ENCODE measurements at regions not wholly inside any gene's neighbourhood (a gene's known extent, or its start where the extent isn't known, plus 50 kb on each side); places are given as distances from the start of the nearest gene placed in this dataset.

GRCh38 chr17:71919186-71919585 is 201.6 kb upstream of the SOX9 start:
- Histone ChIP-seq H3K27me3 (ENCODE audit: control insufficient read depth, insufficient read depth, low read length) (no peaks in the 10 kb centered on the region), H3K4me3 (ENCODE audit: low read length) (no peak overlapping the region), H3K27ac (ENCODE audit: low read length) (no peak overlapping the region), H3K4me1 (ENCODE audit: control insufficient read depth, insufficient read depth, low read length) (no peaks in the 10 kb centered on the region), H3K9me3 (ENCODE audit: control insufficient read depth, insufficient read depth, low read length) (no peaks in the 10 kb centered on the region), H3K36me3 (ENCODE audit: control insufficient read depth, insufficient read depth, low read length) (no peaks in the 10 kb centered on the region)
- WGBS (ENCODE audit: insufficient coverage, insufficient read length): no CpG with 5 or more reads among the region's 2 CpGs
- no peak for DNase-seq (ENCODE audit: low read depth, low spot score)

- DNase-seq (ENCODE audit: low read depth, low spot score): no peak
- Histone ChIP-seq H3K4me1 (ENCODE audit: control insufficient read depth, insufficient read depth, low read length) (no peaks in the 10 kb centered on the region), H3K27ac (ENCODE audit: low read length) (no peak overlapping the region), H3K9me3 (ENCODE audit: control insufficient read depth, insufficient read depth, low read length) (no peaks in the 10 kb centered on the region), H3K36me3 (ENCODE audit: control insufficient read depth, insufficient read depth, low read length) (no peaks in the 10 kb centered on the region), H3K27me3 (ENCODE audit: control insufficient read depth, insufficient read depth, low read length) (no peaks in the 10 kb centered on the region), H3K4me3 (ENCODE audit: low read length) (no peak overlapping the region)
- no CpG with 5 or more reads among the region's 7 CpGs for WGBS (ENCODE audit: insufficient coverage, insufficient read length)
Observed at GRCh38 chr17:71919896-71920295, 200.9 kb upstream of the SOX9 start.

GRCh38 chr17:71921796-71922195 is 199.0 kb upstream of the SOX9 start:
- Histone ChIP-seq H3K27me3 (ENCODE audit: control insufficient read depth, insufficient read depth, low read length) (no peaks in the 10 kb centered on the region), H3K36me3 (ENCODE audit: control insufficient read depth, insufficient read depth, low read length) (no peaks in the 10 kb centered on the region), H3K4me1 (ENCODE audit: control insufficient read depth, insufficient read depth, low read length) (no peaks in the 10 kb centered on the region), H3K27ac (ENCODE audit: low read length) (no peak overlapping the region), H3K4me3 (ENCODE audit: low read length) (no peak overlapping the region), H3K9me3 (ENCODE audit: control insufficient read depth, insufficient read depth, low read length) (no peaks in the 10 kb centered on the region)
- no CpG with 5 or more reads among the region's 2 CpGs for WGBS (ENCODE audit: insufficient coverage, insufficient read length)
- no peak for DNase-seq (ENCODE audit: low read depth, low spot score)

GRCh38 chr17:71922439-71922838 is 198.4 kb upstream of the SOX9 start:
- Histone ChIP-seq H3K27ac (ENCODE audit: low read length) (no peak overlapping the region), H3K9me3 (ENCODE audit: control insufficient read depth, insufficient read depth, low read length) (no peaks in the 10 kb centered on the region), H3K4me1 (ENCODE audit: control insufficient read depth, insufficient read depth, low read length) (no peaks in the 10 kb centered on the region), H3K36me3 (ENCODE audit: control insufficient read depth, insufficient read depth, low read length) (no peaks in the 10 kb centered on the region), H3K27me3 (ENCODE audit: control insufficient read depth, insufficient read depth, low read length) (no peaks in the 10 kb centered on the region), H3K4me3 (ENCODE audit: low read length) (no peak overlapping the region)
- no peak for DNase-seq (ENCODE audit: low read depth, low spot score)

GRCh38 chr17:71926746-71927398 is 193.9 kb upstream of the SOX9 start:
- H3K9me3 ChIP-seq (ENCODE audit: control insufficient read depth, insufficient read depth, low read length): no peaks in the 10 kb centered on the region
- WGBS (ENCODE audit: insufficient coverage, insufficient read length): no CpG with 5 or more reads among the region's 5 CpGs
- H3K4me3 ChIP-seq (ENCODE audit: low read length): no peak overlapping the region
- H3K27me3 ChIP-seq (ENCODE audit: control insufficient read depth, insufficient read depth, low read length): no peaks in the 10 kb centered on the region
- H3K36me3 ChIP-seq (ENCODE audit: control insufficient read depth, insufficient read depth, low read length): no peaks in the 10 kb centered on the region
- DNase-seq (ENCODE audit: low read depth, low spot score): no peak
- H3K27ac ChIP-seq (ENCODE audit: low read length): no peak overlapping the region
- no peaks in the 10 kb centered on the region for H3K4me1 ChIP-seq (ENCODE audit: control insufficient read depth, insufficient read depth, low read length)

- DNase-seq (ENCODE audit: low read depth, low spot score): no peak
Observed at GRCh38 chr17:71933306-71933705, 187.5 kb upstream of the SOX9 start.

GRCh38 chr17:71934520-71934919 is 186.3 kb upstream of the SOX9 start:
- no peak overlapping the region for H3K27ac ChIP-seq (ENCODE audit: low read length)
- no peaks in the 10 kb centered on the region for H3K4me1 ChIP-seq (ENCODE audit: control insufficient read depth, insufficient read depth, low read length)
- H3K27me3 ChIP-seq (ENCODE audit: control insufficient read depth, insufficient read depth, low read length): no peaks in the 10 kb centered on the region
- DNase-seq (ENCODE audit: low read depth, low spot score): no peak
- no peak overlapping the region for H3K4me3 ChIP-seq (ENCODE audit: low read length)
- H3K36me3 ChIP-seq (ENCODE audit: control insufficient read depth, insufficient read depth, low read length): no peaks in the 10 kb centered on the region
- WGBS (ENCODE audit: insufficient coverage, insufficient read length): no CpG with 5 or more reads among the region's 2 CpGs
- no peaks in the 10 kb centered on the region for H3K9me3 ChIP-seq (ENCODE audit: control insufficient read depth, insufficient read depth, low read length)

More at GRCh38 chr17:71933306-71933705, 187.5 kb upstream of the SOX9 start:
- WGBS (ENCODE audit: insufficient coverage, insufficient read length): no CpG with 5 or more reads among the region's 3 CpGs
- H3K27me3 ChIP-seq (ENCODE audit: control insufficient read depth, insufficient read depth, low read length): no peaks in the 10 kb centered on the region
- H3K4me1 ChIP-seq (ENCODE audit: control insufficient read depth, insufficient read depth, low read length): no peaks in the 10 kb centered on the region
- H3K27ac ChIP-seq (ENCODE audit: low read length): no peak overlapping the region
- no peaks in the 10 kb centered on the region for H3K9me3 ChIP-seq (ENCODE audit: control insufficient read depth, insufficient read depth, low read length)
- H3K36me3 ChIP-seq (ENCODE audit: control insufficient read depth, insufficient read depth, low read length): no peaks in the 10 kb centered on the region
- H3K4me3 ChIP-seq (ENCODE audit: low read length): no peak overlapping the region

GRCh38 chr17:71935341-71935740 is 185.5 kb upstream of the SOX9 start:
- Histone ChIP-seq H3K36me3 (ENCODE audit: control insufficient read depth, insufficient read depth, low read length) (no peaks in the 10 kb centered on the region), H3K4me3 (ENCODE audit: low read length) (no peak overlapping the region), H3K27me3 (ENCODE audit: control insufficient read depth, insufficient read depth, low read length) (no peaks in the 10 kb centered on the region), H3K27ac (ENCODE audit: low read length) (no peak overlapping the region), H3K9me3 (ENCODE audit: control insufficient read depth, insufficient read depth, low read length) (no peaks in the 10 kb centered on the region), H3K4me1 (ENCODE audit: control insufficient read depth, insufficient read depth, low read length) (no peaks in the 10 kb centered on the region)
- DNase-seq (ENCODE audit: low read depth, low spot score): no peak
- no CpG with 5 or more reads among the region's 2 CpGs for WGBS (ENCODE audit: insufficient coverage, insufficient read length)

- DNase-seq (ENCODE audit: low read depth, low spot score): no peak
- Histone ChIP-seq H3K27ac (ENCODE audit: low read length) (no peak overlapping the region), H3K27me3 (ENCODE audit: control insufficient read depth, insufficient read depth, low read length) (no peaks in the 10 kb centered on the region), H3K36me3 (ENCODE audit: control insufficient read depth, insufficient read depth, low read length) (no peaks in the 10 kb centered on the region), H3K9me3 (ENCODE audit: control insufficient read depth, insufficient read depth, low read length) (no peaks in the 10 kb centered on the region), H3K4me3 (ENCODE audit: low read length) (no peak overlapping the region), H3K4me1 (ENCODE audit: control insufficient read depth, insufficient read depth, low read length) (no peaks in the 10 kb centered on the region)
- WGBS (ENCODE audit: insufficient coverage, insufficient read length): no CpG with 5 or more reads among the region's 2 CpGs
Observed at GRCh38 chr17:71936977-71937376, 183.8 kb upstream of the SOX9 start.

GRCh38 chr17:71937914-71938313 is 182.9 kb upstream of the SOX9 start:
- H3K4me1 ChIP-seq (ENCODE audit: control insufficient read depth, insufficient read depth, low read length): no peaks in the 10 kb centered on the region
- no peak overlapping the region for H3K27ac ChIP-seq (ENCODE audit: low read length)
- no peaks in the 10 kb centered on the region for H3K36me3 ChIP-seq (ENCODE audit: control insufficient read depth, insufficient read depth, low read length)
- no peak for DNase-seq (ENCODE audit: low read depth, low spot score)
- no peak overlapping the region for H3K4me3 ChIP-seq (ENCODE audit: low read length)
- no peaks in the 10 kb centered on the region for H3K9me3 ChIP-seq (ENCODE audit: control insufficient read depth, insufficient read depth, low read length)
- no CpG with 5 or more reads among the region's 2 CpGs for WGBS (ENCODE audit: insufficient coverage, insufficient read length)
- H3K27me3 ChIP-seq (ENCODE audit: control insufficient read depth, insufficient read depth, low read length): no peaks in the 10 kb centered on the region

- Histone ChIP-seq H3K4me1 (ENCODE audit: control insufficient read depth, insufficient read depth, low read length) (no peaks in the 10 kb centered on the region), H3K4me3 (ENCODE audit: low read length) (no peak overlapping the region), H3K27me3 (ENCODE audit: control insufficient read depth, insufficient read depth, low read length) (no peaks in the 10 kb centered on the region), H3K9me3 (ENCODE audit: control insufficient read depth, insufficient read depth, low read length) (no peaks in the 10 kb centered on the region), H3K27ac (ENCODE audit: low read length) (no peak overlapping the region), H3K36me3 (ENCODE audit: control insufficient read depth, insufficient read depth, low read length) (no peaks in the 10 kb centered on the region)
- DNase-seq (ENCODE audit: low read depth, low spot score): no peak
- WGBS (ENCODE audit: insufficient coverage, insufficient read length): no CpG with 5 or more reads among the region's 9 CpGs
Observed at GRCh38 chr17:71938340-71939010, 182.3 kb upstream of the SOX9 start.

All from iPS DF 6.9 (cell line).